ENCODE measurements at regions not wholly inside any gene's neighbourhood (a gene's known extent, or its start where the extent isn't known, plus 50 kb on each side); places are given as distances from the start of the nearest gene placed in this dataset.

DNA sequence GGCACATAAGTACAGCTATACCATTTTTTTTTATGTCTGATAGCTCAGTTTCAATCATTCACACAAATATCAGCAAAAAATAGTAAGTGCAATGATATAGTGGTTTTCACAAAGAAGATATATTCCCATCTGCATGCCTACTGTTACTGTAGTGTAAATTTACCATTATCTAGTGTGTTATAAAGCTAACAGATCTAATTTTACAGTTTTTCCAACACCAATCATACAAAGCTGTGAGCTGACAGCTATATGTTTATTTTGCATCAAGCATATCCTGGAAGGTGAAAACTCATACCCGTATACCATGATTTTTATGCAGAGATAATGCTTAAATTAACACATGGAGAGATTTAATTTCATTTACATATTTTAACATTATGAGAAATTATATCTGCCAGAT, 89.9 kb upstream of the HAPLN1 start:
- TF ChIP-seq, protein P1, sequence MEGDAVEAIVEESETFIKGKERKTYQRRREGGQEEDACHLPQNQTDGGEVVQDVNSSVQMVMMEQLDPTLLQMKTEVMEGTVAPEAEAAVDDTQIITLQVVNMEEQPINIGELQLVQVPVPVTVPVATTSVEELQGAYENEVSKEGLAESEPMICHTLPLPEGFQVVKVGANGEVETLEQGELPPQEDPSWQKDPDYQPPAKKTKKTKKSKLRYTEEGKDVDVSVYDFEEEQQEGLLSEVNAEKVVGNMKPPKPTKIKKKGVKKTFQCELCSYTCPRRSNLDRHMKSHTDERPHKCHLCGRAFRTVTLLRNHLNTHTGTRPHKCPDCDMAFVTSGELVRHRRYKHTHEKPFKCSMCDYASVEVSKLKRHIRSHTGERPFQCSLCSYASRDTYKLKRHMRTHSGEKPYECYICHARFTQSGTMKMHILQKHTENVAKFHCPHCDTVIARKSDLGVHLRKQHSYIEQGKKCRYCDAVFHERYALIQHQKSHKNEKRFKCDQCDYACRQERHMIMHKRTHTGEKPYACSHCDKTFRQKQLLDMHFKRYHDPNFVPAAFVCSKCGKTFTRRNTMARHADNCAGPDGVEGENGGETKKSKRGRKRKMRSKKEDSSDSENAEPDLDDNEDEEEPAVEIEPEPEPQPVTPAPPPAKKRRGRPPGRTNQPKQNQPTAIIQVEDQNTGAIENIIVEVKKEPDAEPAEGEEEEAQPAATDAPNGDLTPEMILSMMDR (IDR thresholded peaks at IDR 0.05): no peak
- no peak for TF ChIP-seq POLR2A (IDR thresholded peaks at IDR 0.05)
